NOMO-1 treated with dmso at 0.1 percent for 144 hours (cell line): ENCODE measurements at regions not wholly inside any gene's neighbourhood (a gene's known extent, or its start where the extent isn't known, plus 50 kb on each side); places are given as distances from the start of the nearest gene placed in this dataset.

Source experiments
- DNase-seq: peaks from one replicate; lab custom pipeline; 2025; ENCODE audit not compliant: unreplicated experiment; lab: John Stamatoyannopoulos, UW

GRCh38 chrX:33726281-33727160, 405.6 kb downstream of the FAM47A start:
- no peak for DNase-seq

- peak; percentile 37 for DNase-seq
Observed at GRCh38 chrX:33725535-33726210, 406.4 kb downstream of the FAM47A start.

- DNase-seq = no peak
Observed at GRCh38 chrX:33721927-33722326, 410.2 kb downstream of the FAM47A start.

GRCh38 chrX:33686105-33686504, 446.0 kb downstream of the FAM47A start:
- no peak for DNase-seq
